ENCODE measurements at regions not wholly inside any gene's neighbourhood (a gene's known extent, or its start where the extent isn't known, plus 50 kb on each side); places are given as distances from the start of the nearest gene placed in this dataset.

DNA sequence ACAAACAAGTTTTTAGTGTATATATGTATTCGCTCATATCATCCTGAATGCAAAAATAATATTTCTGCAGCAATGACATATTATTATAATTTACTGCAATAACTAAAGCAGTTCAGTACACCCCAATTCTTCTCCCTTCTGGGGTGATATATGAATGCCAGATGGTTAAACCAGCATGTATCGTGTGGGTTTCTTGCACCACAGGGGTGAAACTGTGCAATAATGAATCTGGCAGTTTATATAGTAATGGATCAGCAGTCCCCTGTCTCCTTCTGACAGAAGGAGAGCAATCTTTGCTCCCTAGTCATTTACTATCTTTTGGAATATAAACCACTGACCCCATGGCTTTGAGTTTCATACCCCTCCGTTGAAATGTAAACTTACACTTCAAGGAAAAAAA lies 228.6 kb upstream of the KLHL1 start:
- no peak overlapping the region for H3K27ac Mint-ChIP-seq (ENCODE audit: low read depth)
- H3K4me3 Mint-ChIP-seq, result no peak overlapping the region
- H3K4me1 Mint-ChIP-seq, result no peaks in the 10 kb centered on the region
- no peaks in the 10 kb centered on the region for H3K27me3 Mint-ChIP-seq
- DNase-seq (ENCODE audit: low spot score in 2 of 2) (no peak), ATAC-seq (replicated peaks; ENCODE audit: extremely low read depth, poor library complexity, severe bottlenecking) (no peak)
- peaks cover 17% of the 10 kb centered on the region for H3K9me3 Mint-ChIP-seq
- H3K36me3 Mint-ChIP-seq (ENCODE audit: insufficient read depth), result no peaks in the 10 kb centered on the region

DNA sequence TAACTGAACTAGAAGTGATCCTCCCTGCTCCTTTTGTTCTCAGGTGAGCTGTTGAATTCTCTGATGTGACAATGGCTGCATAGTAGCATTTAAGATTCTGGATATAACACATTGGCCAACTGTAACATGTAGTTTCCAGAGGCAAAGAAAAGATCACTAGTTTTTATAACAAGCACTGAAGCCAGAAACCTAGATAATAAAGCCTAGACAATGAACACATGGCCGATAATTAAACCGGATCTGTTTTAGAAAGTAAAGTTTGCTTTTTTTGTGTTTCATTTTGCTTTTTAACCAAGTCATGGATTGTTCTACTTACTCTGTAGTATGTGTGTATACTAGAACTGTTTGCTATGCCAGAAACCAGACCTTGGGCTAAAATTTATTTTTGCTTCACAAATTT lies 225.5 kb upstream of the KLHL1 start:
- Mint-ChIP-seq H3K27me3 (no peaks in the 10 kb centered on the region), H3K36me3 (ENCODE audit: insufficient read depth) (no peaks in the 10 kb centered on the region), H3K9me3 (peaks cover 11% of the 10 kb centered on the region), H3K27ac (ENCODE audit: low read depth) (no peak overlapping the region), H3K4me1 (no peaks in the 10 kb centered on the region), H3K4me3 (no peak overlapping the region)
- ATAC-seq (replicated peaks; ENCODE audit: extremely low read depth, poor library complexity, severe bottlenecking) (no peak), DNase-seq (ENCODE audit: low spot score in 2 of 2) (no peak)

DNA sequence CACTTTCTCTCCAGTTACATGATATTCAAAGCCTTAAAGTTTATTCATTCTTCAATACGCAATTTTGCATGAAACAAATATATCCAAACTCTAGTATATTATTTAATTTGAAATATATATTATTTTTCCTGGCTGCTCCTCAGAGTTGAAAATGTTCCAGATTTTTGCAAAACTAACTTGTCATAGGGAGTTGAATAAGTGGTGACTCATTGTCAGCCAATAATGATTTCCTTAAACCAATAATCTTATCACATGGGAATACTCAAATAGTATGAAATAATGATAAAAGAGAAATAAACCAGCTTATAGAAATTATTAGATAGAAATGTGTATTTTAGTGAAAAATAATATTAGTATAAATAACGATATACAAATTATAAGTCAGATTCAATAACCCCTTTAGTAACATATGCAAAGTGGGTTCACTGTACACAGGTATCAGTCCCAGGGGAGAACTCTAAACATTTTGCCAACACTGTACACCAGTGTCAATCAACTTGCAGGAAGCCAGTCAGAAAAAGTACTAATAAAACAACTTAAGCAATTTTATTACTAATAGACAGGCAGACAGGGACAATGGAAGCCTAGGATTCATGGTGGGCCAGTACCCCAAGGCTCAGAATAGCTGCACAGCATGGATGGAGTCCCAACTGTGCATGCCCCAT lies 222.6 kb upstream of the KLHL1 start:
- peaks cover 2% of the 10 kb centered on the region for H3K36me3 Mint-ChIP-seq (ENCODE audit: insufficient read depth)
- ATAC-seq (replicated peaks; ENCODE audit: extremely low read depth, poor library complexity, severe bottlenecking), result no peak
- H3K9me3 Mint-ChIP-seq, result peaks cover 18% of the 10 kb centered on the region
- no peak for DNase-seq (ENCODE audit: low spot score in 2 of 2)
- H3K4me3 Mint-ChIP-seq, result no peak overlapping the region
- no peaks in the 10 kb centered on the region for H3K27me3 Mint-ChIP-seq
- H3K27ac Mint-ChIP-seq (ENCODE audit: low read depth), result no peak overlapping the region
- no peaks in the 10 kb centered on the region for H3K4me1 Mint-ChIP-seq

- Mint-ChIP-seq H3K27me3 (no peaks in the 10 kb centered on the region), H3K9me3 (peaks cover 21% of the 10 kb centered on the region), H3K4me3 (no peak overlapping the region), H3K27ac (ENCODE audit: low read depth) (no peak overlapping the region), H3K36me3 (ENCODE audit: insufficient read depth) (peaks cover 2% of the 10 kb centered on the region), H3K4me1 (no peaks in the 10 kb centered on the region)
- DNase-seq (ENCODE audit: low spot score in 2 of 2) (no peak), ATAC-seq (replicated peaks; ENCODE audit: extremely low read depth, poor library complexity, severe bottlenecking) (no peak)
Measured at GRCh38 chr13:70324519-70324918, 216.3 kb upstream of the KLHL1 start.

GRCh38 chr13:70311191-70311590 lies 202.9 kb upstream of the KLHL1 start:
- no peak for ATAC-seq (replicated peaks; ENCODE audit: extremely low read depth, poor library complexity, severe bottlenecking)
- no peak overlapping the region for H3K4me3 Mint-ChIP-seq
- H3K27ac Mint-ChIP-seq (ENCODE audit: low read depth), result no peak overlapping the region
- H3K36me3 Mint-ChIP-seq (ENCODE audit: insufficient read depth), result no peaks in the 10 kb centered on the region
- no peak for DNase-seq (ENCODE audit: low spot score in 2 of 2)
- peaks cover 7% of the 10 kb centered on the region for H3K9me3 Mint-ChIP-seq
- H3K4me1 Mint-ChIP-seq, result no peaks in the 10 kb centered on the region
- H3K27me3 Mint-ChIP-seq, result no peaks in the 10 kb centered on the region

DNA sequence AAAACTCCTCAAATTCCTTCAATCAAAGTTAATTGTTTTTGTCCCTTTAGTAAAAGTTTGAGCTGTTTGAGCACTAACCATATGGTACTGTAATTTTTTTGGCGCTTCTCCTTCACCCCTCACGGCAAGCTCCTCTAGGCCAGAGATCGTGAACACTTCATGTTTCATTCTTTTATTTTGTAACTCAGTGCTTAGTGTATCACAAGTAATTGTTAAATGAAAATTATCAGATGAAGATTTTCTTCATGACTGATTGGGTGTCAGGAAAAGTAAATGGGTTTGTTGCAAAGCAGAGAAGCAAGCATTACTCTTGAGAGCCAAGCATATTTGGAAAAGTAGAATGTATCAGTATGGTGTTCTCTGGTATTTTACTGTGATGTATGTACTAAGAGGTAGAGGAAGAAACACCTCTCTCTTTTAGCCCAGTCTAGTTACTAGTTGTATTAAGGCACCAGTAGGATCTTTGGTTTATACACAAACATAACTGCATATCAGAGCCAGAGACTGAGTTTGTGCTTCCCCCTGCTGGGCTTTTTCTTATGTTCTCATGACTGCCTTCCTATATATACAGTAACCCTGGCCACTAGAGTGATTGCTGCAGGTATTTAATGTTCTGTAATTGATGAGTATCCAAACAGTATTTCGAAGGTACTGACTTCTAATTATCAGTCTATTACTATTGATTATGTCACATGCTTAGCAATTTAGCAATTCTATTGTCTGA lies 202.3 kb upstream of the KLHL1 start:
- ATAC-seq (replicated peaks; ENCODE audit: extremely low read depth, poor library complexity, severe bottlenecking) (no peak), DNase-seq (ENCODE audit: low spot score in 2 of 2) (no peak)
- no peak overlapping the region for H3K27ac Mint-ChIP-seq (ENCODE audit: low read depth)

DNA sequence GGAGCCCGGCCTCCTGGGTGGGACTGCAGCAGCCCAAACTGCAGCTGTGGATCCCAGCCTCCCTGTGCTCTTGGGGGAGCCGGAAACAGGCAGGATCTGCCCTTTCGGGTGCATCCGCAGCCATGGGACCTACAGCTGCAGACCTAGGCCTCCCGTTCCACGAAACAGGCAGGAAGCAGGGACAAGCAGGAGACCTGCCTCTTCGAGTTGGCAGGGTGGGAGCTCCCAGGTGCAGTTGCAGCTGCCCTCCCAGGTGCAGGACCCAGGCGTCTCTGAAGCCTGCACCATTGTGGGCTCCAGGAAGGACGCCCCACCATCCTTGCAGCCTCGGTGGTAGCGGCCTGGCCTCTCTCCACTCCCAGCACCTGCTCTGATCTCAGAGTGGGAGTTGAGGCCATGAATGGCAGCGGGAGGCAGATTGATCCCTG lies 189.0 kb upstream of the KLHL1 start:
- Mint-ChIP-seq H3K4me3 (no peak overlapping the region), H3K4me1 (no peaks in the 10 kb centered on the region), H3K36me3 (ENCODE audit: insufficient read depth) (no peaks in the 10 kb centered on the region), H3K9me3 (peaks cover 24% of the 10 kb centered on the region), H3K27me3 (no peaks in the 10 kb centered on the region), H3K27ac (ENCODE audit: low read depth) (no peak overlapping the region)
- ATAC-seq (replicated peaks; ENCODE audit: extremely low read depth, poor library complexity, severe bottlenecking) (no peak), DNase-seq (ENCODE audit: low spot score in 2 of 2) (no peak)

More for the DNA sequence above, 202.3 kb upstream of the KLHL1 start:
- no peaks in the 10 kb centered on the region for H3K27me3 Mint-ChIP-seq
- no peak overlapping the region for H3K4me3 Mint-ChIP-seq
- H3K9me3 Mint-ChIP-seq, result peaks cover 7% of the 10 kb centered on the region
- H3K36me3 Mint-ChIP-seq (ENCODE audit: insufficient read depth), result no peaks in the 10 kb centered on the region
- no peaks in the 10 kb centered on the region for H3K4me1 Mint-ChIP-seq

DNA sequence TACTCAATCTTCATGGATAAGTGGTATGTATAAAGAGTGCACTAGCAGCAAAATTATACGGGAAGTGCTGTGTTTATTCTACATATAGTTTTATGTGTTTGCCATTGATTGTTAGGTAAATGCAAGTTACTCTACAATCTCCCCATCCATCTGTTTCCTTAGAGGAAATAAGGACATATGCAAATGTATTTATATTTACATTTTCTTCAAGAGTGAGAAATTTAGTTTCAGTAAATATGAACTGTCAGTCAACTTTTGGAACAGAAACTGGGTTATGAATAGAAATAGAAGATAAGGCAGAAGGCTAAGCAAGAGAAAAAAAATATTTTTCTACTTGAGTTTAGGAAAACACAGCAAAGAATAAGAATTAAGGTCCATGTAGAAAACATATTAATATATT lies 176.1 kb upstream of the KLHL1 start:
- Mint-ChIP-seq H3K4me3 (no peak overlapping the region), H3K27ac (ENCODE audit: low read depth) (no peak overlapping the region), H3K9me3 (peaks cover 14% of the 10 kb centered on the region), H3K36me3 (ENCODE audit: insufficient read depth) (no peaks in the 10 kb centered on the region), H3K27me3 (no peaks in the 10 kb centered on the region), H3K4me1 (no peaks in the 10 kb centered on the region)
- DNase-seq (ENCODE audit: low spot score in 2 of 2), result no peak
- ATAC-seq (replicated peaks; ENCODE audit: extremely low read depth, poor library complexity, severe bottlenecking), result no peak

DNA sequence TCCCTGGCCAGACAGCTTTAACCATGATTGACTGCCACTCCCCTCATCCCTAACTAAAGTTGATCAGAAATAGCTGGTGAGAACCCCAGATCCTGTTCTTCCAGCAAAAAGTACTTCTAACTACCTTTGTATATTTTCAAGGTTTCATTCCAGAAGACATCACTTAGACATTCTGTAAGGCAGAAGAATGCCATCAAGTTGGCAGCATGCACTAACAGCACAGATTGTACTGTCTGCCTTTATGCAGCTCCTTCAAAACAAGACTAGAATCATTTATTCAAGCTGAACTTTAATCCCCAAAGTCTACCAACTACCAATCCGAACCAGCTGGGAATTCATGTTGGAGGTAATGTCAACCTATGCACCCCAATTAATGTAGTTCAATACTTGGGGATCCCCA lies 167.6 kb upstream of the KLHL1 start:
- Mint-ChIP-seq H3K36me3 (ENCODE audit: insufficient read depth) (no peaks in the 10 kb centered on the region), H3K4me3 (no peak overlapping the region), H3K4me1 (no peaks in the 10 kb centered on the region), H3K27ac (ENCODE audit: low read depth) (no peak overlapping the region), H3K9me3 (peaks cover 6% of the 10 kb centered on the region), H3K27me3 (no peaks in the 10 kb centered on the region)
- DNase-seq (ENCODE audit: low spot score in 2 of 2) (no peak), ATAC-seq (replicated peaks; ENCODE audit: extremely low read depth, poor library complexity, severe bottlenecking) (no peak)

DNA sequence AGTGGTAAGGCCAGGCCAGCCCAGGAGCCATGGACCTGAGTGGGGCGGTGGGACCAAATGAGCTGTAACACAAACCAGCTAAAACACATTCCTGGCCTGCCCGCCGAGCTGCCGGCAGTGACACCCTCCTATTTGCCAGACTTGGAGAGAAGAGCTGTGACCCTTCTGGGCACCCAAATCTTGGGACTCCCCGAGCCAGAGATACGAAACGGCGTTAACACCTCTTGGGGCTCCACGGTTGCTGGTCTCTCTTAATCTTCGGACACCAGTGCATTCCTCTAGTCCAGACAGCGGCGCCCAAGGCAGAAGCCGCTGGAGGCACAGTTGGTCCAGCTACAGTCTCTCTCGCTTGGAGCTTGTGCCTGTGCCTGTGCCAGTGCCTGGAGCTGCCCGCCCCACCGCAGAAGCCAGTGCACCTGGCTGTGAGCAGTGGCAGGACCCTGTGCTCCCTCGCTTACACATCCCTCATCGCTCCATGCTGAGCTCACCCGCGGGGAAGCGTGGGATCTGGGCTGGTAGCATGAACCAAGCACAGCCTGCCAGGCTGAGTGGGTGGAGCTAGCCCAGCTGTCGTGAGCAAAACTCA lies 147.2 kb upstream of the KLHL1 start:
- no peaks in the 10 kb centered on the region for H3K27me3 Mint-ChIP-seq
- no peaks in the 10 kb centered on the region for H3K4me1 Mint-ChIP-seq
- no peak overlapping the region for H3K27ac Mint-ChIP-seq (ENCODE audit: low read depth)
- ATAC-seq (replicated peaks; ENCODE audit: extremely low read depth, poor library complexity, severe bottlenecking), result no peak
- no peak for DNase-seq (ENCODE audit: low spot score in 2 of 2)
- H3K9me3 Mint-ChIP-seq, result peaks cover 26% of the 10 kb centered on the region
- no peaks in the 10 kb centered on the region for H3K36me3 Mint-ChIP-seq (ENCODE audit: insufficient read depth)
- H3K4me3 Mint-ChIP-seq, result no peak overlapping the region

- Mint-ChIP-seq H3K4me1 (no peaks in the 10 kb centered on the region), H3K9me3 (peaks cover 32% of the 10 kb centered on the region), H3K36me3 (ENCODE audit: insufficient read depth) (no peaks in the 10 kb centered on the region), H3K27me3 (no peaks in the 10 kb centered on the region), H3K27ac (ENCODE audit: low read depth) (no peak overlapping the region), H3K4me3 (no peak overlapping the region)
- DNase-seq (ENCODE audit: low spot score in 2 of 2) (no peak), ATAC-seq (replicated peaks; ENCODE audit: extremely low read depth, poor library complexity, severe bottlenecking) (no peak)
Measured at GRCh38 chr13:70253834-70254233, 145.6 kb upstream of the KLHL1 start.

GRCh38 chr13:70253411-70253810 lies 145.2 kb upstream of the KLHL1 start:
- Mint-ChIP-seq H3K27me3 (no peaks in the 10 kb centered on the region), H3K36me3 (ENCODE audit: insufficient read depth) (no peaks in the 10 kb centered on the region), H3K4me1 (no peaks in the 10 kb centered on the region), H3K9me3 (peaks cover 35% of the 10 kb centered on the region), H3K4me3 (no peak overlapping the region), H3K27ac (ENCODE audit: low read depth) (no peak overlapping the region)
- ATAC-seq (replicated peaks; ENCODE audit: extremely low read depth, poor library complexity, severe bottlenecking), result no peak
- no peak for DNase-seq (ENCODE audit: low spot score in 2 of 2)

Measured in central memory CD8-positive, alpha-beta T cell (primary cell).